GM19397 (cell line): ENCODE measurements at regions not wholly inside any gene's neighbourhood (a gene's known extent, or its start where the extent isn't known, plus 50 kb on each side); places are given as distances from the start of the nearest gene placed in this dataset.

Experiments
- ATAC-seq: cut with Tn5 transposase; IDR thresholded peaks from one replicate; pipeline ENCODE4 v1.9.1; 2021; ENCODE audit warnings: mild to moderate bottlenecking, moderate library complexity; ENCODE audit not compliant: unreplicated experiment

GRCh38 chr7:95718577-95719410 lies 53.6 kb upstream of the DYNC1I1 start:
- no peak for ATAC-seq

- no peak for ATAC-seq
These were observed 55.8 kb upstream of the DYNC1I1 start for GRCh38 chr7:95716357-95717122.

GRCh38 chr7:95715274-95715673 lies 57.1 kb upstream of the DYNC1I1 start:
- ATAC-seq = peak; percentile 90

- ATAC-seq = no peak
These were observed 61.6 kb upstream of the DYNC1I1 start for GRCh38 chr7:95710711-95711110.

GRCh38 chr7:95700917-95701316 lies 71.4 kb upstream of the DYNC1I1 start:
- ATAC-seq = no peak

GRCh38 chr7:95694334-95694733 lies 78.0 kb upstream of the DYNC1I1 start:
- no peak for ATAC-seq

GRCh38 chr7:95693551-95694333 lies 78.6 kb upstream of the DYNC1I1 start:
- ATAC-seq = no peak

GRCh38 chr7:95691464-95691863 lies 80.9 kb upstream of the DYNC1I1 start:
- no peak for ATAC-seq

GRCh38 chr7:95690367-95690947 lies 81.9 kb upstream of the DYNC1I1 start:
- peak; percentile 76 for ATAC-seq

GRCh38 chr7:95688931-95689495 lies 83.3 kb upstream of the DYNC1I1 start:
- ATAC-seq = no peak

- ATAC-seq = no peak
These were observed 84.5 kb upstream of the DYNC1I1 start for GRCh38 chr7:95687759-95688343.

- ATAC-seq = no peak
These were observed 86.2 kb upstream of the DYNC1I1 start for GRCh38 chr7:95686109-95686508.

- ATAC-seq = no peak
These were observed 87.8 kb upstream of the DYNC1I1 start for GRCh38 chr7:95684505-95684904.

GRCh38 chr7:95684037-95684436 lies 87.7 kb upstream of the PDK4 start:
- no peak for ATAC-seq

- no peak for ATAC-seq
These were observed 86.6 kb upstream of the PDK4 start for GRCh38 chr7:95682913-95683312.

- ATAC-seq = no peak
These were observed 80.4 kb upstream of the PDK4 start for GRCh38 chr7:95676691-95677090.

- no peak for ATAC-seq
These were observed 79.3 kb upstream of the PDK4 start for GRCh38 chr7:95675632-95676031.

GRCh38 chr7:95675016-95675415 lies 78.7 kb upstream of the PDK4 start:
- no peak for ATAC-seq

- ATAC-seq = no peak
These were observed 77.8 kb upstream of the PDK4 start for GRCh38 chr7:95674101-95674500.

- ATAC-seq = no peak
These were observed 76.1 kb upstream of the PDK4 start for GRCh38 chr7:95672434-95672833.
